ENCODE measurements at regions not wholly inside any gene's neighbourhood (a gene's known extent, or its start where the extent isn't known, plus 50 kb on each side); places are given as distances from the start of the nearest gene placed in this dataset.

DNA sequence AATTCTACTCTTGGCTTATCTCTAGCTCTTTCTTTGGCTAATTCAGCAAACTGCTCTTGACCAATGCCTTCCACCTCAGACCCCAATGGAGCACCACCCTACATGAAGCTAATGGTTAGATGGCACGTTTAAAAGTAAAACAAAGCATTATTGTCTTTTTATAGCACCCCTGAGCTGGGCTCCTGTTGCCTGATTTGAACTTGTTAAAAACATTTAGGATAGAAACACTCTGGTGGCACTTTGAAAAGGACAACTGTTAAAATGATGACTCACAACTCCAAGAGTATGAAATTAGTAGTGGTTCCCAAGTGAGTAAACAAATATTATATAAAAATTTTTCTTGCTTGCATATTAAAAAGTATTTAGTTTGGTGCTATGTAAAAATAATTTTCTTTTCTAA is 299.6 kb upstream of the DCN start:
- Histone ChIP-seq H3F3A (ENCODE audit: insufficient read depth) (no peaks in the 10 kb centered on the region), H3K27me3 (ENCODE audit: low read length) (no peaks in the 10 kb centered on the region), H3K79me2 (ENCODE audit: insufficient read depth, low read length) (no peaks in the 10 kb centered on the region), H3K9me3 (ENCODE audit: insufficient read depth, low read length) (no peaks in the 10 kb centered on the region), H3K4me3 (ENCODE audit: insufficient read depth, low read length, poor library complexity, severe bottlenecking) (no peak overlapping the region), H2AFZ (ENCODE audit: low read depth, low read length, severe bottlenecking) (no peak overlapping the region), H3K9ac (ENCODE audit: low read length) (no peak overlapping the region), H3K9me2 (replicated peaks; ENCODE audit: insufficient read depth, low read length) (no peaks in the 10 kb centered on the region), H3K36me3 (ENCODE audit: low read length) (no peaks in the 10 kb centered on the region), H3K27ac (ENCODE audit: low read depth, low read length) (no peak overlapping the region), H4K20me1 (ENCODE audit: low read depth, low read length) (no peaks in the 10 kb centered on the region), H3K4me2 (ENCODE audit: low read depth, low read length, poor library complexity, severe bottlenecking) (no peak overlapping the region)
- TF ChIP-seq EZH2phosphoT487 (conservative IDR thresholded peaks at IDR 0.05; ENCODE audit: low read length), result no peak
- TF ChIP-seq, protein P1, sequence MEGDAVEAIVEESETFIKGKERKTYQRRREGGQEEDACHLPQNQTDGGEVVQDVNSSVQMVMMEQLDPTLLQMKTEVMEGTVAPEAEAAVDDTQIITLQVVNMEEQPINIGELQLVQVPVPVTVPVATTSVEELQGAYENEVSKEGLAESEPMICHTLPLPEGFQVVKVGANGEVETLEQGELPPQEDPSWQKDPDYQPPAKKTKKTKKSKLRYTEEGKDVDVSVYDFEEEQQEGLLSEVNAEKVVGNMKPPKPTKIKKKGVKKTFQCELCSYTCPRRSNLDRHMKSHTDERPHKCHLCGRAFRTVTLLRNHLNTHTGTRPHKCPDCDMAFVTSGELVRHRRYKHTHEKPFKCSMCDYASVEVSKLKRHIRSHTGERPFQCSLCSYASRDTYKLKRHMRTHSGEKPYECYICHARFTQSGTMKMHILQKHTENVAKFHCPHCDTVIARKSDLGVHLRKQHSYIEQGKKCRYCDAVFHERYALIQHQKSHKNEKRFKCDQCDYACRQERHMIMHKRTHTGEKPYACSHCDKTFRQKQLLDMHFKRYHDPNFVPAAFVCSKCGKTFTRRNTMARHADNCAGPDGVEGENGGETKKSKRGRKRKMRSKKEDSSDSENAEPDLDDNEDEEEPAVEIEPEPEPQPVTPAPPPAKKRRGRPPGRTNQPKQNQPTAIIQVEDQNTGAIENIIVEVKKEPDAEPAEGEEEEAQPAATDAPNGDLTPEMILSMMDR (IDR thresholded peaks at IDR 0.05; ENCODE audit: insufficient read depth, low read length, poor library complexity, severe bottlenecking), result no peak

DNA sequence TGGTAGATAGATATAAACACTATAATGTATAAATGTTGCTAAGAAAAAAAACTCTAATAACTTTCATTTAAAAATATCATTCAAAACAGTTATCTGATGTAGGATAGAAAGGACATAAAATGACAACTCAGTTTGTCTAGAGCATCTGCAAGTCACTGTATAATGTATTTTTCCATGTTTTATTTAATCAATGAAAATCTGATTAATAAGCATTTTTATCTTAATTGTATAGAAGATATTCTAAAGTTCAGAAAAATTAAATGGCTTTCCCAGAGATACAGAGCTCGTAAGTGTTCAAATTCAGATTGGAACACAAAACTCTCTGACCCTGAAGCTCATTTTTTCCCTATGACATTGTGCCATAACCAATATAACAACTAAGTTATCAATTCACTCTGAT is 295.9 kb upstream of the DCN start:
- Histone ChIP-seq H3K9ac (ENCODE audit: low read length) (no peak overlapping the region), H4K20me1 (ENCODE audit: low read depth, low read length) (no peaks in the 10 kb centered on the region), H3K9me3 (ENCODE audit: insufficient read depth, low read length) (no peaks in the 10 kb centered on the region), H2AFZ (ENCODE audit: low read depth, low read length, severe bottlenecking) (no peak overlapping the region), H3K9me2 (replicated peaks; ENCODE audit: insufficient read depth, low read length) (no peaks in the 10 kb centered on the region), H3K79me2 (ENCODE audit: insufficient read depth, low read length) (no peaks in the 10 kb centered on the region), H3K27me3 (ENCODE audit: low read length) (no peaks in the 10 kb centered on the region), H3K27ac (ENCODE audit: low read depth, low read length) (no peak overlapping the region), H3K36me3 (ENCODE audit: low read length) (no peaks in the 10 kb centered on the region), H3K4me2 (ENCODE audit: low read depth, low read length, poor library complexity, severe bottlenecking) (no peak overlapping the region), H3F3A (ENCODE audit: insufficient read depth) (no peaks in the 10 kb centered on the region), H3K4me3 (ENCODE audit: insufficient read depth, low read length, poor library complexity, severe bottlenecking) (no peak overlapping the region)
- TF ChIP-seq EZH2phosphoT487 (conservative IDR thresholded peaks at IDR 0.05; ENCODE audit: low read length), result no peak
- TF ChIP-seq, protein P1 (IDR thresholded peaks at IDR 0.05; ENCODE audit: insufficient read depth, low read length, poor library complexity, severe bottlenecking), result no peak

DNA sequence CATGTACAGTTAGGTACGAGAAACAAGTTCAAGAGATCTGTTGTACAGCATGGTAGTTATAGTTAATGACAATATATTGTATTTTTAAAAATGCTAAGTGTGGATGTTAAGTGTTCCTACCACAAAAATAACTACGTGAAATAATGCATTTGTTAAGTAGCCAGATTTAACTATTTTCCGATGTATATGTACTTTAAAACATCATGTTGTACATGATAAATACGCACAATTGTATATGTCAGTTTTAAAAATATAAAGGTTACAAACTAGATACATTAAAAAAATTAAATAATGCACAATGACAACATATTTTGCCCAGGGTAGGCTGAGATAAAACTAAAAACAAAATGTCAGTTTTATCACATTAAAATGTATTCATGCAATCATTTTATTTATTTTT is 285.1 kb upstream of the DCN start:
- TF ChIP-seq, protein P1 (IDR thresholded peaks at IDR 0.05; ENCODE audit: insufficient read depth, low read length, poor library complexity, severe bottlenecking), result no peak
- TF ChIP-seq EZH2phosphoT487 (conservative IDR thresholded peaks at IDR 0.05; ENCODE audit: low read length), result no peak
- no peaks in the 10 kb centered on the region for H3K9me3 ChIP-seq (ENCODE audit: insufficient read depth, low read length)
- no peak overlapping the region for H3K4me3 ChIP-seq (ENCODE audit: insufficient read depth, low read length, poor library complexity, severe bottlenecking)
- H3K9me2 ChIP-seq (replicated peaks; ENCODE audit: insufficient read depth, low read length), result no peaks in the 10 kb centered on the region
- H3K4me2 ChIP-seq (ENCODE audit: low read depth, low read length, poor library complexity, severe bottlenecking), result no peak overlapping the region
- no peaks in the 10 kb centered on the region for H3K36me3 ChIP-seq (ENCODE audit: low read length)
- no peak overlapping the region for H2AFZ ChIP-seq (ENCODE audit: low read depth, low read length, severe bottlenecking)
- H3K27ac ChIP-seq (ENCODE audit: low read depth, low read length), result no peak overlapping the region
- no peaks in the 10 kb centered on the region for H4K20me1 ChIP-seq (ENCODE audit: low read depth, low read length)
- H3F3A ChIP-seq (ENCODE audit: insufficient read depth), result no peaks in the 10 kb centered on the region
- H3K27me3 ChIP-seq (ENCODE audit: low read length), result no peaks in the 10 kb centered on the region
- no peak overlapping the region for H3K9ac ChIP-seq (ENCODE audit: low read length)
- H3K79me2 ChIP-seq (ENCODE audit: insufficient read depth, low read length), result no peaks in the 10 kb centered on the region

DNA sequence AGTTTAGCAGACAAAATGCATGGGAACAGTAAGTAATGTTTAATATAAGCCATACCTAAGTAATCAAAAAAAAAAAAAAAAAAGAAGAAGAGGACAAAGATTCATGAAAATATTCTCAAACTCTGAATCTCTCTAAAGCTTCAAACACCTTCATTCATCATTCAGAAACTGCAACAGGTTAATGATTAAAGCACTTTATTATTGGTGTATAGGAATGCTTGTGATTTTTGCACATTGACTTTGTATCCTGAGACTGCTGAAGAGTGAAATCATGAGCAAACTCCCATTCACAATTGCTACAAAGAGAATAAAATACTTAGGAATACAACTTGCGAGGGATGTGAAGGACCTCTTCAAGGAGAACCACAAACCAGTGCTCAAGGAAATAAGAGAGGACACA is 278.4 kb upstream of the DCN start:
- no peaks in the 10 kb centered on the region for H3K9me2 ChIP-seq (replicated peaks; ENCODE audit: insufficient read depth, low read length)
- H3K27me3 ChIP-seq (ENCODE audit: low read length), result no peaks in the 10 kb centered on the region
- no peaks in the 10 kb centered on the region for H4K20me1 ChIP-seq (ENCODE audit: low read depth, low read length)
- H3K36me3 ChIP-seq (ENCODE audit: low read length), result no peaks in the 10 kb centered on the region
- no peak overlapping the region for H3K27ac ChIP-seq (ENCODE audit: low read depth, low read length)
- H3F3A ChIP-seq (ENCODE audit: insufficient read depth), result no peaks in the 10 kb centered on the region
- TF ChIP-seq, protein P1 (IDR thresholded peaks at IDR 0.05; ENCODE audit: insufficient read depth, low read length, poor library complexity, severe bottlenecking), result no peak
- no peak for TF ChIP-seq EZH2phosphoT487 (conservative IDR thresholded peaks at IDR 0.05; ENCODE audit: low read length)
- no peak overlapping the region for H3K4me2 ChIP-seq (ENCODE audit: low read depth, low read length, poor library complexity, severe bottlenecking)
- H3K79me2 ChIP-seq (ENCODE audit: insufficient read depth, low read length), result no peaks in the 10 kb centered on the region
- no peak overlapping the region for H3K9ac ChIP-seq (ENCODE audit: low read length)
- no peaks in the 10 kb centered on the region for H3K9me3 ChIP-seq (ENCODE audit: insufficient read depth, low read length)
- H2AFZ ChIP-seq (ENCODE audit: low read depth, low read length, severe bottlenecking), result no peak overlapping the region
- no peak overlapping the region for H3K4me3 ChIP-seq (ENCODE audit: insufficient read depth, low read length, poor library complexity, severe bottlenecking)

All from SU-DHL-6 (cell line).